ENCODE measurements at regions not wholly inside any gene's neighbourhood (a gene's known extent, or its start where the extent isn't known, plus 50 kb on each side); places are given as distances from the start of the nearest gene placed in this dataset.
"Not testable (repeated sequence)": the region's sequence is repeated elsewhere in the genome, so short reads cannot be mapped to it uniquely, and the experiment has no call there.

DNA sequence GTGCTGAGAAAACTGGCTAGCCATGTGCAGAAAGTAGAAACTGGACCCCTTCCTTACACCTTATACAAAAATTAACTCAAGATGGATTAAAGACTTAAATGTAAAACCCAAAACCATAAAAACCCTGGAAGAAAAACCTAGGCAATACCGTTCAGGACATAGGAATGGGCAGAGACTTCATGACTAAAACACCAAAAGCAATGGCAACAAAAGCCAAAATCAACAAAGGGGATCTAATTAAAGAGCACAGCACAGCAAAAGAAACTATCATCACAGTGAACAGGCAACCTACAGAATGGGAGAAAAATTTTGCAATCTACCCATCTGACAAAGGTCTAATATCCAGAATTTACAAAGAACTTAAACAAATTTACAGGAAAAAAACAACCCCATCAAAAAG lies 575.2 kb upstream of the ADAMTS5 start:
- not testable (repeated sequence) for TF ChIP-seq POLR2A (IDR thresholded peaks at IDR 0.05)
- TF ChIP-seq, protein P1, sequence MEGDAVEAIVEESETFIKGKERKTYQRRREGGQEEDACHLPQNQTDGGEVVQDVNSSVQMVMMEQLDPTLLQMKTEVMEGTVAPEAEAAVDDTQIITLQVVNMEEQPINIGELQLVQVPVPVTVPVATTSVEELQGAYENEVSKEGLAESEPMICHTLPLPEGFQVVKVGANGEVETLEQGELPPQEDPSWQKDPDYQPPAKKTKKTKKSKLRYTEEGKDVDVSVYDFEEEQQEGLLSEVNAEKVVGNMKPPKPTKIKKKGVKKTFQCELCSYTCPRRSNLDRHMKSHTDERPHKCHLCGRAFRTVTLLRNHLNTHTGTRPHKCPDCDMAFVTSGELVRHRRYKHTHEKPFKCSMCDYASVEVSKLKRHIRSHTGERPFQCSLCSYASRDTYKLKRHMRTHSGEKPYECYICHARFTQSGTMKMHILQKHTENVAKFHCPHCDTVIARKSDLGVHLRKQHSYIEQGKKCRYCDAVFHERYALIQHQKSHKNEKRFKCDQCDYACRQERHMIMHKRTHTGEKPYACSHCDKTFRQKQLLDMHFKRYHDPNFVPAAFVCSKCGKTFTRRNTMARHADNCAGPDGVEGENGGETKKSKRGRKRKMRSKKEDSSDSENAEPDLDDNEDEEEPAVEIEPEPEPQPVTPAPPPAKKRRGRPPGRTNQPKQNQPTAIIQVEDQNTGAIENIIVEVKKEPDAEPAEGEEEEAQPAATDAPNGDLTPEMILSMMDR (IDR thresholded peaks at IDR 0.05), result not testable (repeated sequence)

All from vagina (tissue), 2 donors.